ENCODE measurements at regions not wholly inside any gene's neighbourhood (a gene's known extent, or its start where the extent isn't known, plus 50 kb on each side); places are given as distances from the start of the nearest gene placed in this dataset.

DNA sequence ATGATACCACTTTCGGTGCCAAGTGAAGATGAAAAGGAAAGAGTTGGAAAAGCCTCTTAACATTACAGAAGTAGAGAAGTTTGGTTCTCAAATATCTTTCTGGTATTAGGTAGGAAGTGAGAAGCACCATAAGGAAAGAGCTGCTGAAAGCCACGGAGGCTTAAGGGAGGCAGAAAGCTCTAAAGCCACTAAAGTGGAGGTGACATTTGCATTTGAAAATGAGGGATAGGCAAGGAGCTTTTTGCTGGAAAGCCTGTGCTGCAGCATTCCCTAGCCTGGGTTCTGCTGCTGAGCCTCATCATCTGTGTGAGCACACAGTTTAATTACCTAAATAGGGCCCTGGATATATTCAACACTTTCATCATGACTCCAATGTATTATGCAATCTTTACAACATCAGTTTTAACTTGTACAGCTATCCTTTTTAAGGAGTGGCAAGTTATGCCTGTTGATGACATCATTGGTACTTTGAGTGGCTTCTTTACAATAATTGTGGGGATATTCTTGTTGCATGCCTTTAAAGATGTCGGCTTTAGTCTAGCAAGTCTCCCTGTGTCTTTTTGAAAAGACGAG, 315.4 kb downstream of the RBM26 start:
- no peak for DNase-seq (ENCODE audit: extremely low read depth in 1 of 2, low read depth in 1 of 2)

DNA sequence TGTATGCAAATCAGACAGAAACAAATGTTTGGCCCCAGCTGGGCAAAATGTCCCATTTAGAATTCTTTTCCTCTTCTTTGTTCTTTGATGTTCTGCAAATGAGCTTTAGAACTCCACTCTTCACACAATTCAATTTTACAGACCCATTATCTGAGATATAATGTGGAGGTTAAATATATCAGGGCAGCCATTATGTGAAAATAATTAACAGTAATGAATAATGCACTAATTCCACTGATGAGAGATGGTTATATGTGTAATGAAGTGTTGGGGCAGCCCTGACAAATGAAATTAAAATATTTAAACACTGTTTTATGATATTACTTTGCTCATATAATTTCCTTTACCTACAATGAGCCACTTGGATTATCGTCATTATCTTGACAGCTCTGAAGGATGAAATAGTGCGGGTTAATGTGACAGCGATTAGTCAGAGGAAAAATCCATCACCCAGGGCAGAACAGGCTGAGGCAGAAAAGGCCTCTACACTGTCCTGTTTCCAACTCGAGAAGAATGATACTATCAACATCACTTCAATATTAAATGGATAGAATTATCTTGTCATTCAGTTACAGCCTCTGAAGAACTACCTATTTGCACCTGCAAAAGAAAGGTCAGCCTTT, 321.1 kb downstream of the RBM26 start:
- no peak for DNase-seq (ENCODE audit: extremely low read depth in 1 of 2, low read depth in 1 of 2)

DNA sequence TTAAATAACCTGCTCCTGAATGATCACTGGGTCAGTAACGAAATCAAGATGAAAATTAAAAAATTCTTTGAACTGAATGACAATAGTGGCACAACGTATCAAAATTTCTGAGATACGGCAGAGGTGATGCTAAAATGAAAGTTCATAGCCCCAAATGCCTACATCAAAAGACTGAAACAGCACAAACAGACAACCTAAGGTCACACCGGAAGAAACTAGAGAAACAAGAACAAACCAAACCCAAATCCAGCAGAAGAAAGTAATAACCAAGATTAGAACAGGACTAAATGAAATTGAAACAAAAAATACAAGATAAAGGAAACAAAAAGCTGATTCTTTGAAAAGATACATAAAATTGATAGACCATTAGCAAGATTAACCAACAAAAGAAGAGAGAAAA, 324.1 kb downstream of the RBM26 start:
- DNase-seq (ENCODE audit: extremely low read depth in 1 of 2, low read depth in 1 of 2), result no peak

GRCh38 chr13:79079351-79079839, 326.7 kb downstream of the RBM26 start:
- DNase-seq (ENCODE audit: extremely low read depth in 1 of 2, low read depth in 1 of 2), result no peak

DNA sequence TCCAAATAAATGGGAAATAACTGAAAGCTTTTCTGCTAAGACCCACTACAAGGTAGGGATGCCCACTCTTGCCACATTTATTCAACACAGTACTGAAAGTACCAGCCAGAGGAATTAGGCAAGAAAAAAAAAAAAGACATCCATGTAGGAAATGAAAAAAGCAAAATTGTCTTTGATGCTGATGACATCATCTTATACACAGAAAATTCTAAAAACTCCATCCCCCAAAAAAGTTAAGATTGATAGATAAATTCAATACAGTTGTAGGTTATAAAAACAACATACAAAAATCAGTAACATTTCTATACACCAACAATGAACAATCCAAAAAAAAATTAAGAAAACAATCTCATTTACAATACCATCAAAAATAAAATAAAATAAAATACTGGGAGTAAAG, 330.4 kb downstream of the RBM26 start:
- no peak for DNase-seq (ENCODE audit: extremely low read depth in 1 of 2, low read depth in 1 of 2)

DNA sequence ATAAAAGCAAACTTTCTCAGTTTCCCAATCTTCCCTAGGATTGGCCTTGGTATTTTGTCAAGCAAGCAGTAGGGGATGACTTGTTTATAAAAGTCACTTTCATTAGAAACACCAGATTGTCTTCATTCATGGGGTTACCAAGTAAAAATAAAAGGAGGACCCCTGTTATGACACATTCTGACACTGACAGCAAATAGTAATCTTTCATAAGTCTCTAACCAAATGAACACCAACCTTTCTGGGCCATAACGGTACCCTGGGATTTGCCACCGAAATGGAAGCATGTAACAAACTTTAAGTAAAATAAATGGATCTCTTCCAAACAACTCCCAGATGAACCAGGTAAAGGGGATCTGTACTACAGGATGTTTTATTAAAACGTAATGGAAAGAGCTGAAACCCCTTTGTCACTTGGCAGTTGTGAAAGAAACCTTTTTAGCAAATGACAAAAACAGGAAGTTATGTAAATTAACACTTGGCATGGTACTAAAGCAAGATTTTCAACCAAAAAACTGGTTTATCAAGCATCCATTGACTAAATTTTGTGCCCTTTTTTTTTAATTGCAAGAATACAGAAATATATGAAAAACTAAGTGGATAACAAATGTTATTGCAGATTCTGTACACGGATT, 335.6 kb downstream of the RBM26 start:
- no peak for DNase-seq (ENCODE audit: extremely low read depth in 1 of 2, low read depth in 1 of 2)

DNA sequence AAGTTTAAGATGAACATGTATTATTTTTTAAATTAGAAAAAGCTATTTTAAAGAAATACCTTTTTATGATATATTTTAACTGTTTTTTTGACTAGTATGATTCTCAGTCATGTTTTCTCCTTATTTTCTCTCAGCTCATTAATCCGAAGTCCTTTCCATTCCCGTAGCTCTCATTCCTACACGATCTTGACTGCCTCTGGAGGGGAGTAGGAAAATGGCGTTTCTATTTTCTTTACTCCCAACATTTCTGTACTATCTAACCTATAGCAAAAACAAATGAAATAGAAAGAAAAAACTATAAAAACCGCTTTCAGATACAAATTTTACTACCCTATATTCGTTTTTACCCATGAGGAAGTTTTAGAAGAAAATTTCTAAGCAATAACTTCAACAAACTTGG, 343.8 kb downstream of the RBM26 start:
- no peak for DNase-seq (ENCODE audit: extremely low read depth in 1 of 2, low read depth in 1 of 2)

DNA sequence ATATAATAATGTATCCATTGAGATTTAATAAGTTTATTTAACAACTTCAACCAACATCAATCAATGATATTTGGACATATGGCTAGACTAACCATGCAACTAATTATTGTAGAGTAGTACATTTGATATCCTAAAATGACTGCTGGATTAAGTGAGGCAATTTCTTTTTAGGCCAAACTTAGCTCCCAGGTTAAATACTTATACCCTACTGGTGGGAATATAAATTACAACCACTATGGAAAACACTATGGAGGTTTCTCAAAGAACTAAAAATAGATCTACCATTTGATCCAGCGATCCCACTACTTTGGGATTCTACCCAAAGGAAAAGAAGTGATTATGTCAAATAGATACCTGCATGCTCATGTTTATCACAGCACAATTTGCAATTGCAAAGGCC, 345.8 kb downstream of the RBM26 start:
- no peak for DNase-seq (ENCODE audit: extremely low read depth in 1 of 2, low read depth in 1 of 2)

- DNase-seq (ENCODE audit: extremely low read depth in 1 of 2, low read depth in 1 of 2), result no peak
Measured at GRCh38 chr13:79056706-79057105, 349.3 kb downstream of the RBM26 start.

- no peak for DNase-seq (ENCODE audit: extremely low read depth in 1 of 2, low read depth in 1 of 2)
Measured at GRCh38 chr13:79051472-79051871, 354.6 kb downstream of the RBM26 start.

- DNase-seq (ENCODE audit: extremely low read depth in 1 of 2, low read depth in 1 of 2), result no peak
Measured at GRCh38 chr13:79044415-79044814, 361.6 kb downstream of the RBM26 start.

DNA sequence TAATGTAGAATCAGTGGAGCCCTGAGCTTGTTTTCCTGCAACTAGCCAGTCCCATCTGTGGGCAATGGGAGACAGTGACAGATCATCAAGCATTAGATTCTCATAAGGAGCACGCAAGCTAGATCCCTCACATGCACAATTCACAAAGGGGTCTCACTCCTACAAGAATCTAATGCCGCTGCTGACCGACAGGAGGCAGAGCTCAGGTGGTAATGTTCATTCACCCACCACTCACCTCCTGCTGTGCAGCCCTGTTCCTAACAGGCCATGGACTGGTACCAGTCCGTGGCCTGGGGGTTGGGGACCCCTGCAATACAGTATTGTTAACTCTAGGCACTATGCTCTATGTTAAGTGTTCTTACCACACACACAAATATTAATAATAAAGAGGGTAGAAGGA, 362.8 kb downstream of the RBM26 start:
- DNase-seq (ENCODE audit: extremely low read depth in 1 of 2, low read depth in 1 of 2), result no peak

GRCh38 chr13:79037197-79037596, 368.9 kb downstream of the RBM26 start:
- no peak for DNase-seq (ENCODE audit: extremely low read depth in 1 of 2, low read depth in 1 of 2)

- no peak for DNase-seq (ENCODE audit: extremely low read depth in 1 of 2, low read depth in 1 of 2)
Measured at GRCh38 chr13:79034341-79034740, 371.7 kb downstream of the RBM26 start.

- DNase-seq (ENCODE audit: extremely low read depth in 1 of 2, low read depth in 1 of 2), result no peak
Measured at GRCh38 chr13:79030513-79030912, 371.6 kb upstream of the OBI1 start.

- DNase-seq (ENCODE audit: extremely low read depth in 1 of 2, low read depth in 1 of 2), result no peak
Measured at GRCh38 chr13:79018166-79018565, 359.2 kb upstream of the OBI1 start.

- DNase-seq (ENCODE audit: extremely low read depth in 1 of 2, low read depth in 1 of 2), result no peak
Measured at GRCh38 chr13:79011179-79011578, 352.2 kb upstream of the OBI1 start.

DNA sequence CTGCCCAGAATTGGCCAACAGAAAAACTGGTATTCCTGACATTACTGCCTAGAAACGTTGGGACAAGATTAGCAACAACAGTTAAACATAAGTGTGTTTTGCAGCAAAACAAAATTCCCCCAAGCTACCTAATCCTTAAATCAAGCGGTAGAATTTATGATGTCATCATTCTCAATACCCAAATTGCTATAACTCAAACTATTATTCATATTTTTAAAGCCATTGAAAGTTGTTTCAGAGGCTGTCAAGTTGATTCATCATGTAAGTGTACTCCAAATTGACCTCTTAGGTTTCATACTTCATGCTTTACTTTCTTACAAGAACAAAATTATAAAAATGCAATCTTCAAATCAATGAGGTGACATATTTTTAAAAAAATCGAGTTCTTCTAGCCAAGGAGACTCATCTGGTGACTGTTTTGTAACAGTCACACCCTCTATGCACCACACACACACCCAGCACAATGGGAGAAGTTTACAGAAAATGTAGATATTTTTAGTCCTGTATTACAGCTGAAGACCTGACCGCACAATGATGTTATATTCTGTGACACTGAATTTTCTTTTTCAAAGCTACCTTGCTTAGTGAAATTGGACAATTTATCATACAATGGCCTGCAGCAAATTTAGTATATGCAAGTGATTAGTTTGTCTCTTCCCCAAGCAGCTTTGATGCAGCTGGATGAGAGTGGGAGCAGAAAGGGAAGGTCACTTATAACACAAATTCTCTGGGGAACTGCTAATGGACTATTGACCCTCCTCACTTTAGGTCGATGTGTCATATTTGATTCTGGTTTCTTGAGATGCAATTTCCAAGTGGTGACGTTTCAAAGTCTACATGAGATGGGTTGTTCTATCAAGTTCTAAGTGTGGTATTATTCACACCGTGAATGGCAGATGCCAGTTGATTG, 345.3 kb upstream of the OBI1 start:
- no peak for DNase-seq (ENCODE audit: extremely low read depth in 1 of 2, low read depth in 1 of 2)

DNA sequence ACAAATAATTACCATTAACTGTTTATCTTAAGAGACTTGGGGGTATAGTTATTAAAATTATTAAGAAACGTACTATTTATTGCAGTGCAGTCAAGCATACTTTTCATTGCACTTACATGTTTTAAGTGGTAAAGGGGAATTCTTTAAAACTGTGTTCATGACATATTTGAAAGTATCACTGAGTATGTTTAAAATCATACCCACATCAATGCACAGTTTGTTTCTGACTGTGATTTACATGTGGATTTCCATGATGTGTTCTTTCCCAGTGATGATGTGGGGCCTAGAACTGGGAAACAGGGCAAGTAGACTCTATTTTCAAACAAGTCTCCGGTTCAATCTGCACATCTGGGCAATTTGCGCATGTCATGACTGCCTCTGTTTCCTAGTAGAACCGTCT, 340.5 kb upstream of the OBI1 start:
- DNase-seq (ENCODE audit: extremely low read depth in 1 of 2, low read depth in 1 of 2), result no peak

DNA sequence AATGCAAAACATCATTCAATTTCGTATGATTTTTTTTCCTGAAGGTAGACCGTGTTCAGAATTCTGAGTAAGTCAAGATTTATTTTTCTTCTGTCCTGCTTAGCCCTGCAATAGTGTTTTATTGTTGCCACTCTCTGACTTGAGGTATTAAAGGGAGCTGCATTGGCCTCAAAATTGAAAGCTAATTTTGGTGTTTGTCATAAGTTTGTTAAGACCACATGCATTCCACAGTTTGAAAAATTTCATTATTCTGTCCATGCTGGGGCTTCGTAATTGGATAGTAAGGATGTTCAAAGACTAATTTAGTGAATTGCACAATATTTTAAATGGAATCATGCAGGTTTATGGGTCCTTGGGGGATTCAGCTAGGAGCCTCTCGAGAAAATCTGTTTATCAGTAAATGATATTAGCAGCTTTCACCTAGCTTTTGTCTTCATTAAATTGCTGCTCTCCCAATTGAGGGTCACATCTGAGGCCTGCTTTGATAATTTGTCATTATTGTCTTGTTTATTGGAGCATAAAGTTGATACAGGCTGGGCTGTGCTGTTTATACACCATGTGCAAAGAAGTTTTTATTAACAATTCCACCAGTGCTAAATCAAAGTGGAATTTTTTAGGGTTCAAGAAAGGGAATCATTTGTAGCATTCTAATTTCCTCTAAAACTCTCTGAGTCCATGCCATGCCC, 339.8 kb upstream of the OBI1 start:
- DNase-seq (ENCODE audit: extremely low read depth in 1 of 2, low read depth in 1 of 2), result no peak
